ENCODE measurements at regions not wholly inside any gene's neighbourhood (a gene's known extent, or its start where the extent isn't known, plus 50 kb on each side); places are given as distances from the start of the nearest gene placed in this dataset.

DNA sequence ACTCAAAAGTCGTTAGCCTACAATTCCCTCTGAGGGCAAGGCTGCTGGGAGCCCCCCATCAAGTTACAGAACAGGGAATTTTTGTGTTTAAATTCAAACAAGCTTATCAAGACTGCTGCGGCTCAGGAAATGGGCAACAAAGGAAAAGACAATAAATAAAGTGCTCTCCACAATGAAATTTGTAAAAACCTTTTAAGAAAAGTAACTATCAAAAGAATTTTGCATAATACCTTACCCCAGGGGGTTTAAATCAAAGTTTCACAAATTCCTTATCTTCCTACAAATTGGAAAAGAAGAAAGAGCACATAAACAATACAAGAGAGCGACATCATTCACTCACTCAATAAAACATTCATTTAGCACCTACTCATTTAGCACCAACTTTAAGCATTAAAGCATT, 97.9 kb upstream of the CCDC160 start:
- TF ChIP-seq, protein P1, sequence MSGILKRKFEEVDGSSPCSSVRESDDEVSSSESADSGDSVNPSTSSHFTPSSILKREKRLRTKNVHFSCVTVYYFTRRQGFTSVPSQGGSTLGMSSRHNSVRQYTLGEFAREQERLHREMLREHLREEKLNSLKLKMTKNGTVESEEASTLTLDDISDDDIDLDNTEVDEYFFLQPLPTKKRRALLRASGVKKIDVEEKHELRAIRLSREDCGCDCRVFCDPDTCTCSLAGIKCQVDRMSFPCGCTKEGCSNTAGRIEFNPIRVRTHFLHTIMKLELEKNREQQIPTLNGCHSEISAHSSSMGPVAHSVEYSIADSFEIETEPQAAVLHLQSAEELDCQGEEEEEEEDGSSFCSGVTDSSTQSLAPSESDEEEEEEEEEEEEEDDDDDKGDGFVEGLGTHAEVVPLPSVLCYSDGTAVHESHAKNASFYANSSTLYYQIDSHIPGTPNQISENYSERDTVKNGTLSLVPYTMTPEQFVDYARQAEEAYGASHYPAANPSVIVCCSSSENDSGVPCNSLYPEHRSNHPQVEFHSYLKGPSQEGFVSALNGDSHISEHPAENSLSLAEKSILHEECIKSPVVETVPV (CRISPR knock-in tag; IDR thresholded peaks at IDR 0.05) = no peak
- no peak for ATAC-seq

DNA sequence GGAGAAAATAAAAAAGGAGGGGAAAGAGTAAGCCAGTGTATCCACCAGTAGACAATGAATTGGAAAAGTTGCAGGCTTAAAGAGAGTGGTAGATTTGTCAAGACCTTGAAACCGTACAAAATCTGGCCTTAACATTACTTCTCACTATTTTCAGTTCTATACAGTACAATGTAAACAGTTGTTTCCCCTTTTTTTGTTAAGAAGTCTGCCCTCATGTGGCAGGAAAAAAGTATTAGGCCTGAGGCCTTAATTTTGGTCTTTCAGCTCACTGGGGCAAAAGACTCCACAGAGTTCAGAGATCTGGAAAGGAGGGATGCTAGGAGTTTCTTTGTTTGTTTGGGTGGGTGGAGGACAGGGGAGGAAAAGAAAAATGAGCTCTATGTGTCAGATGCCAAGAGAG, 92.8 kb upstream of the CCDC160 start:
- TF ChIP-seq ZFP30 (CRISPR knock-in tag; IDR thresholded peaks at IDR 0.05) (no peak), ZFP3 (CRISPR knock-in tag; IDR thresholded peaks at IDR 0.05) (no peak), TOX (CRISPR knock-in tag; IDR thresholded peaks at IDR 0.05; ENCODE audit: borderline replicate concordance) (no peak), ARNTL (CRISPR knock-in tag; IDR thresholded peaks at IDR 0.05; ENCODE audit: borderline replicate concordance, low read depth) (no peak), ZNF70 (CRISPR knock-in tag; IDR thresholded peaks at IDR 0.05) (no peak), RARB (CRISPR knock-in tag; IDR thresholded peaks at IDR 0.05) (no peak), GLIS3 (CRISPR knock-in tag; IDR thresholded peaks at IDR 0.05) (no peak), ZC3H10 (CRISPR knock-in tag; IDR thresholded peaks at IDR 0.05) (no peak), ISL1 (CRISPR knock-in tag; IDR thresholded peaks at IDR 0.05) (no peak), BACH2 (CRISPR knock-in tag; IDR thresholded peaks at IDR 0.05; ENCODE audit: borderline replicate concordance) (no peak), ZNF8 (CRISPR knock-in tag; IDR thresholded peaks at IDR 0.05) (no peak), CSDC2 (CRISPR knock-in tag; IDR thresholded peaks at IDR 0.05) (no peak)
- TF ChIP-seq, protein P2, sequence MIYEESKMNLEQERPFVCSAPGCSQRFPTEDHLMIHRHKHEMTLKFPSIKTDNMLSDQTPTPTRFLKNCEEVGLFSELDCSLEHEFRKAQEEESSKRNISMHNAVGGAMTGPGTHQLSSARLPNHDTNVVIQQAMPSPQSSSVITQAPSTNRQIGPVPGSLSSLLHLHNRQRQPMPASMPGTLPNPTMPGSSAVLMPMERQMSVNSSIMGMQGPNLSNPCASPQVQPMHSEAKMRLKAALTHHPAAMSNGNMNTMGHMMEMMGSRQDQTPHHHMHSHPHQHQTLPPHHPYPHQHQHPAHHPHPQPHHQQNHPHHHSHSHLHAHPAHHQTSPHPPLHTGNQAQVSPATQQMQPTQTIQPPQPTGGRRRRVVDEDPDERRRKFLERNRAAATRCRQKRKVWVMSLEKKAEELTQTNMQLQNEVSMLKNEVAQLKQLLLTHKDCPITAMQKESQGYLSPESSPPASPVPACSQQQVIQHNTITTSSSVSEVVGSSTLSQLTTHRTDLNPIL (CRISPR knock-in tag; IDR thresholded peaks at IDR 0.05; ENCODE audit: low read depth) = no peak
- TF ChIP-seq, protein P3, sequence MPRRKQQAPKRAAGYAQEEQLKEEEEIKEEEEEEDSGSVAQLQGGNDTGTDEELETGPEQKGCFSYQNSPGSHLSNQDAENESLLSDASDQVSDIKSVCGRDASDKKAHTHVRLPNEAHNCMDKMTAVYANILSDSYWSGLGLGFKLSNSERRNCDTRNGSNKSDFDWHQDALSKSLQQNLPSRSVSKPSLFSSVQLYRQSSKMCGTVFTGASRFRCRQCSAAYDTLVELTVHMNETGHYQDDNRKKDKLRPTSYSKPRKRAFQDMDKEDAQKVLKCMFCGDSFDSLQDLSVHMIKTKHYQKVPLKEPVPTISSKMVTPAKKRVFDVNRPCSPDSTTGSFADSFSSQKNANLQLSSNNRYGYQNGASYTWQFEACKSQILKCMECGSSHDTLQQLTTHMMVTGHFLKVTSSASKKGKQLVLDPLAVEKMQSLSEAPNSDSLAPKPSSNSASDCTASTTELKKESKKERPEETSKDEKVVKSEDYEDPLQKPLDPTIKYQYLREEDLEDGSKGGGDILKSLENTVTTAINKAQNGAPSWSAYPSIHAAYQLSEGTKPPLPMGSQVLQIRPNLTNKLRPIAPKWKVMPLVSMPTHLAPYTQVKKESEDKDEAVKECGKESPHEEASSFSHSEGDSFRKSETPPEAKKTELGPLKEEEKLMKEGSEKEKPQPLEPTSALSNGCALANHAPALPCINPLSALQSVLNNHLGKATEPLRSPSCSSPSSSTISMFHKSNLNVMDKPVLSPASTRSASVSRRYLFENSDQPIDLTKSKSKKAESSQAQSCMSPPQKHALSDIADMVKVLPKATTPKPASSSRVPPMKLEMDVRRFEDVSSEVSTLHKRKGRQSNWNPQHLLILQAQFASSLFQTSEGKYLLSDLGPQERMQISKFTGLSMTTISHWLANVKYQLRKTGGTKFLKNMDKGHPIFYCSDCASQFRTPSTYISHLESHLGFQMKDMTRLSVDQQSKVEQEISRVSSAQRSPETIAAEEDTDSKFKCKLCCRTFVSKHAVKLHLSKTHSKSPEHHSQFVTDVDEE (CRISPR knock-in tag; IDR thresholded peaks at IDR 0.05) = no peak
- peak; percentile 75 for ATAC-seq

DNA sequence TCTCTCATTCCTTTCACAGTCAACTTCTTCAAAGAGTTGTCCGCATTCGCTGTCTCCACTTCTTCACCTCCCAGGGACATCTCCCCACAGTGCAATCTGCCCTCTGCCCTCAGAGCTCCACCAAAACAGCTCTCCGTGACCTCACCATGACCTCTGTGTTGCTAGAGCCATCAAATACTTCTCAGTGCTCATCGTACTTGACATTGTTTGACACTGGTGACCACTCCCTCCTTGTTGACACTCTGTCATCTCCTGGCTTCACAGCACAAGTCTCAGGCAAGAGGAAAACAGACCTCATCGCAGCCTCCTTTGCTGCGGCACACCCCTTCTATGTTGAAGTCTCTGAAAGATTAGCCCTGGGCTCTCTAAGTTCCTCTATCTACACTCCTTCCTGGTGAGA, 90.5 kb upstream of the CCDC160 start:
- ATAC-seq = no peak
- TF ChIP-seq BACH2 (CRISPR knock-in tag; IDR thresholded peaks at IDR 0.05; ENCODE audit: borderline replicate concordance) (no peak), PPARA (CRISPR knock-in tag; IDR thresholded peaks at IDR 0.05; ENCODE audit: borderline replicate concordance) (no peak), TCF4 (CRISPR knock-in tag; IDR thresholded peaks at IDR 0.05; ENCODE audit: borderline replicate concordance) (no peak), TOX (CRISPR knock-in tag; IDR thresholded peaks at IDR 0.05; ENCODE audit: borderline replicate concordance) (no peak), CSDC2 (CRISPR knock-in tag; IDR thresholded peaks at IDR 0.05) (no peak), OSR1 (CRISPR knock-in tag; IDR thresholded peaks at IDR 0.05) (no peak), ZFP30 (CRISPR knock-in tag; IDR thresholded peaks at IDR 0.05) (no peak), SNAI2 (CRISPR knock-in tag; IDR thresholded peaks at IDR 0.05) (no peak), ESRRG (CRISPR knock-in tag; IDR thresholded peaks at IDR 0.05) (no peak), ZNF565 (CRISPR knock-in tag; conservative IDR thresholded peaks at IDR 0.05; ENCODE audit: low read depth) (no peak), ZFP3 (CRISPR knock-in tag; IDR thresholded peaks at IDR 0.05) (no peak), ZNF8 (CRISPR knock-in tag; IDR thresholded peaks at IDR 0.05) (no peak), RARB (CRISPR knock-in tag; IDR thresholded peaks at IDR 0.05) (no peak), ZNF70 (CRISPR knock-in tag; IDR thresholded peaks at IDR 0.05) (no peak), ZC3H10 (CRISPR knock-in tag; IDR thresholded peaks at IDR 0.05) (no peak)
- TF ChIP-seq, protein P2 (CRISPR knock-in tag; IDR thresholded peaks at IDR 0.05; ENCODE audit: low read depth) = no peak
- TF ChIP-seq, protein P4, sequence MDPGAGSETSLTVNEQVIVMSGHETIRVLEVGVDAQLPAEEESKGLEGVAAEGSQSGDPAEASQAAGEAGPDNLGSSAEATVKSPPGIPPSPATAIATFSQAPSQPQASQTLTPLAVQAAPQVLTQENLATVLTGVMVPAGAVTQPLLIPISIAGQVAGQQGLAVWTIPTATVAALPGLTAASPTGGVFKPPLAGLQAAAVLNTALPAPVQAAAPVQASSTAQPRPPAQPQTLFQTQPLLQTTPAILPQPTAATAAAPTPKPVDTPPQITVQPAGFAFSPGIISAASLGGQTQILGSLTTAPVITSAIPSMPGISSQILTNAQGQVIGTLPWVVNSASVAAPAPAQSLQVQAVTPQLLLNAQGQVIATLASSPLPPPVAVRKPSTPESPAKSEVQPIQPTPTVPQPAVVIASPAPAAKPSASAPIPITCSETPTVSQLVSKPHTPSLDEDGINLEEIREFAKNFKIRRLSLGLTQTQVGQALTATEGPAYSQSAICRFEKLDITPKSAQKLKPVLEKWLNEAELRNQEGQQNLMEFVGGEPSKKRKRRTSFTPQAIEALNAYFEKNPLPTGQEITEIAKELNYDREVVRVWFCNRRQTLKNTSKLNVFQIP (CRISPR knock-in tag; IDR thresholded peaks at IDR 0.05; ENCODE audit: borderline replicate concordance, low read depth) = no peak
- TF ChIP-seq, protein P3 (CRISPR knock-in tag; IDR thresholded peaks at IDR 0.05) = no peak
- TF ChIP-seq, protein P1 (CRISPR knock-in tag; IDR thresholded peaks at IDR 0.05) = no peak
- TF ChIP-seq, protein P5, sequence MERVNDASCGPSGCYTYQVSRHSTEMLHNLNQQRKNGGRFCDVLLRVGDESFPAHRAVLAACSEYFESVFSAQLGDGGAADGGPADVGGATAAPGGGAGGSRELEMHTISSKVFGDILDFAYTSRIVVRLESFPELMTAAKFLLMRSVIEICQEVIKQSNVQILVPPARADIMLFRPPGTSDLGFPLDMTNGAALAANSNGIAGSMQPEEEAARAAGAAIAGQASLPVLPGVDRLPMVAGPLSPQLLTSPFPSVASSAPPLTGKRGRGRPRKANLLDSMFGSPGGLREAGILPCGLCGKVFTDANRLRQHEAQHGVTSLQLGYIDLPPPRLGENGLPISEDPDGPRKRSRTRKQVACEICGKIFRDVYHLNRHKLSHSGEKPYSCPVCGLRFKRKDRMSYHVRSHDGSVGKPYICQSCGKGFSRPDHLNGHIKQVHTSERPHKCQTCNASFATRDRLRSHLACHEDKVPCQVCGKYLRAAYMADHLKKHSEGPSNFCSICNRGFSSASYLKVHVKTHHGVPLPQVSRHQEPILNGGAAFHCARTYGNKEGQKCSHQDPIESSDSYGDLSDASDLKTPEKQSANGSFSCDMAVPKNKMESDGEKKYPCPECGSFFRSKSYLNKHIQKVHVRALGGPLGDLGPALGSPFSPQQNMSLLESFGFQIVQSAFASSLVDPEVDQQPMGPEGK (CRISPR knock-in tag; IDR thresholded peaks at IDR 0.05; ENCODE audit: borderline replicate concordance) = no peak
